ENCODE measurements at regions not wholly inside any gene's neighbourhood (a gene's known extent, or its start where the extent isn't known, plus 50 kb on each side); places are given as distances from the start of the nearest gene placed in this dataset.

DNA sequence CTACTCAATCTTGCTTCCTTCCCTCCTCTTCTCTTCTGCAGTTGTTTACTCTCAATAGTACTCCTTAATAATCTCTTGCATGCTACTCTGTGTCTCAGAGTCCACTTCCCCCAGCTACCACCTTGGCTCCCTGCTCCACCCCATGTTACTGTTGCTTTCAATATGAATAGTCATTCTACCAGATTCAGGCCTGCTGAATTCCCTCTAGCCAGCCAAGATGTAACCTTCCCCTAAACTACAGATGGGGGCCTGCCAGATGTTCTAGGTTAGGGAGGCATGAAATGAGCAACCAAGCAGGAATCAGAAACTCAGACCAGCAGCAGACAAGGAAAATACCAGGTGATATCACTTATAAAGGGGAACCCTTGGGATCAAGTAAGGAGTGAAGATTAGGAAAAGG is 392.1 kb upstream of the DDHD1 start:
- TF ChIP-seq, protein P1, sequence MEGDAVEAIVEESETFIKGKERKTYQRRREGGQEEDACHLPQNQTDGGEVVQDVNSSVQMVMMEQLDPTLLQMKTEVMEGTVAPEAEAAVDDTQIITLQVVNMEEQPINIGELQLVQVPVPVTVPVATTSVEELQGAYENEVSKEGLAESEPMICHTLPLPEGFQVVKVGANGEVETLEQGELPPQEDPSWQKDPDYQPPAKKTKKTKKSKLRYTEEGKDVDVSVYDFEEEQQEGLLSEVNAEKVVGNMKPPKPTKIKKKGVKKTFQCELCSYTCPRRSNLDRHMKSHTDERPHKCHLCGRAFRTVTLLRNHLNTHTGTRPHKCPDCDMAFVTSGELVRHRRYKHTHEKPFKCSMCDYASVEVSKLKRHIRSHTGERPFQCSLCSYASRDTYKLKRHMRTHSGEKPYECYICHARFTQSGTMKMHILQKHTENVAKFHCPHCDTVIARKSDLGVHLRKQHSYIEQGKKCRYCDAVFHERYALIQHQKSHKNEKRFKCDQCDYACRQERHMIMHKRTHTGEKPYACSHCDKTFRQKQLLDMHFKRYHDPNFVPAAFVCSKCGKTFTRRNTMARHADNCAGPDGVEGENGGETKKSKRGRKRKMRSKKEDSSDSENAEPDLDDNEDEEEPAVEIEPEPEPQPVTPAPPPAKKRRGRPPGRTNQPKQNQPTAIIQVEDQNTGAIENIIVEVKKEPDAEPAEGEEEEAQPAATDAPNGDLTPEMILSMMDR (conservative IDR thresholded peaks at IDR 0.05; ENCODE audit: low read depth, low read length): no peak
- H3K4me3 ChIP-seq (ENCODE audit: low read depth, low read length): no peak overlapping the region
- no peak for DNase-seq (ENCODE audit: low read depth)

DNA sequence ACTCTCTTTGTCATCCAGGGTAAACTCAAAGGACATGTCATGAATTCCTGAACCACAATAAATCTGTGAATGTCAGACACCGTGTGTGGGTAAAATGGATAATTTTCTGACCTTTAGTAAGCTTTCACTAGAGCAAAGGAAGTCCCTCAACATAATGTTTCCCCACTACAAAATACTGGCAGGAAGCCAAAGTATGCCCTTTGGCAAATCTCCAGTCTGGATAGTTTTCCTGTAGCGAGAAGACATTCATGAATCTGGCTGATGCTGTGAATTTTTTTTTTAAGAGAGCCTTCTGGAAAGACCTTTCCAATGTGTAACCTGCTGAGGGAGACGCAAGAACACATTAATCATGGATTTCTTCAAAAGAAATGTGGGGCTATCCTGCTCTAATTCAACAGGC is 389.6 kb upstream of the DDHD1 start:
- TF ChIP-seq, protein P1 (conservative IDR thresholded peaks at IDR 0.05; ENCODE audit: low read depth, low read length): no peak
- no peak overlapping the region for H3K4me3 ChIP-seq (ENCODE audit: low read depth, low read length)
- peak; percentile 36 for DNase-seq (ENCODE audit: low read depth)

DNA sequence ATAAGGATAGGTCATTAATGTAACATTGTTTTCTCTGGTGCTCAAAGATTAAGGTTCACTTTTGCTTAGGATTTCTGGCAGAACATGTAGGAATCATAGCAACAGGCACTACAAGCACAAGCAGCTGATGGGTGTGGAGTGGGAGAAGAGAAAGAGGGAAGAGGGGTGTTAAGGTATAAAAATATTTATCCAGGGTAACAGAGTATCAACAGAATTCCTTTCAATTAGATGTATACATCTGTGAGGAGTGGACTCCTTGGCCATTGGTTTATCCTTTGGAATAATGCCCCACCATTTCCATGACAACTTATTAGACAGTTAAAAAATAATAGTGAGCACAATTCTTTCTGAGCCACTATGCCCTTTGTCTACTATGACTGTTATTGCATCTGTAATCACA is 388.3 kb upstream of the DDHD1 start:
- H3K4me3 ChIP-seq (ENCODE audit: low read depth, low read length): no peak overlapping the region
- TF ChIP-seq, protein P1 (conservative IDR thresholded peaks at IDR 0.05; ENCODE audit: low read depth, low read length): no peak
- DNase-seq (ENCODE audit: low read depth): no peak

DNA sequence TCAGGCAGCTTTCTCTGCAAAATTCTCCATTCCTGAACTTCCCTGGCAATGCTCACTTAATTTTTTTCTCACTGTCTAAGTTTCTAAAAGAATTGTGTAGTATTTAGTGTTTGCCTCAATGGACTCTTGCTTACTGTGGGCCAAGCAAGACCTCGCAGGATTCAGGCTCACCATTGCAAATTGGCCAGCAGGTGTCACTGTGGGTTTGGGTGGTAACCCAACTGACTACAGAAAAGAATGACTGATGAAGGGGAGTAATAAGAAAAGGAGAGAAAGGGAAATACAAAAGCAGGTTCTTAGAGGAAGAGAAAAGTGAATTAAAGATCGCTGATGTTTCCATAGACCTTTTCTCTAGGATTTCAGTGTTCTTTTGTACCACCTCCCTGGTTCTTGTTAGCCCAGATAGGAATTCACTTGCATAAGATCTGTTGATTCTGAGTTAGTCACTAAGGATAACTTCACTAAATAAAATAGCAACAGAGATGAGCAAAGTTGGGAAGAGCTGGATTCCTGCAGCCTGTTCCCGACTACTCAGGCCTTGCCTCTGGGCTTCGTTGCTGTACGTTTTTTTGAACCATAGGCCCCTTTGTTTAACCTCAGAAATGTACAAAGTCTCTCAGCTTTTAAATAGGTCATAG is 386.5 kb upstream of the DDHD1 start:
- DNase-seq (ENCODE audit: low read depth): peak; percentile 89

DNA sequence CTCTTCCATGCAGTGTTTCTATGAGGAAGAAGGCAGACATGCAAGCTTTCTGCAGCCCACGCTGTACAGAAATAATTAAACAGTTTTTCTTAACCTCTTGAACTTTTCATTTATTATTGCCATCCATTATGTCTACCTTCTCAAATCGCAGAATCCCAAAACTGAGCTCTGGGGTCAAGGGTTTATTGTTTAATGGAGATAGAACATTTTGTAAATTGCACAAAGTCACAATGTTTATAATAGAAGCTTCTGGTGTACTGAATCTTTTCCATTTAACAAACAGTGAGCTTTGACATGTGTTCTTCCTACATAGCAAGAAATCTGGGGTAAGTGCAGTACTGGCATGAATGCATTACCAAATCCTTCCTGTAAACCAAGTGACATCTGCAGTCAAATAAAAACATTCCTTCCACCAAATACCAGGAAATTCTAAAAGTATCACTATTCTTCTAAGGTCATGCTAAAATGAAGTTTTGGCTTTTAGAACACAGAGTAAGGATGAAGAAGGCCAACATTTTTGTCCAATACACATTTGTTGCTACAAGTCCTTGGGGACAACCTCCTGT is 385.3 kb upstream of the DDHD1 start:
- H3K4me3 ChIP-seq (ENCODE audit: low read depth, low read length): no peak overlapping the region
- TF ChIP-seq, protein P1 (conservative IDR thresholded peaks at IDR 0.05; ENCODE audit: low read depth, low read length): no peak
- DNase-seq (ENCODE audit: low read depth): peak; percentile 7

More for the DNA sequence above, 386.5 kb upstream of the DDHD1 start:
- TF ChIP-seq, protein P1 (conservative IDR thresholded peaks at IDR 0.05; ENCODE audit: low read depth, low read length): peak; percentile 95
- no peak overlapping the region for H3K4me3 ChIP-seq (ENCODE audit: low read depth, low read length)

DNA sequence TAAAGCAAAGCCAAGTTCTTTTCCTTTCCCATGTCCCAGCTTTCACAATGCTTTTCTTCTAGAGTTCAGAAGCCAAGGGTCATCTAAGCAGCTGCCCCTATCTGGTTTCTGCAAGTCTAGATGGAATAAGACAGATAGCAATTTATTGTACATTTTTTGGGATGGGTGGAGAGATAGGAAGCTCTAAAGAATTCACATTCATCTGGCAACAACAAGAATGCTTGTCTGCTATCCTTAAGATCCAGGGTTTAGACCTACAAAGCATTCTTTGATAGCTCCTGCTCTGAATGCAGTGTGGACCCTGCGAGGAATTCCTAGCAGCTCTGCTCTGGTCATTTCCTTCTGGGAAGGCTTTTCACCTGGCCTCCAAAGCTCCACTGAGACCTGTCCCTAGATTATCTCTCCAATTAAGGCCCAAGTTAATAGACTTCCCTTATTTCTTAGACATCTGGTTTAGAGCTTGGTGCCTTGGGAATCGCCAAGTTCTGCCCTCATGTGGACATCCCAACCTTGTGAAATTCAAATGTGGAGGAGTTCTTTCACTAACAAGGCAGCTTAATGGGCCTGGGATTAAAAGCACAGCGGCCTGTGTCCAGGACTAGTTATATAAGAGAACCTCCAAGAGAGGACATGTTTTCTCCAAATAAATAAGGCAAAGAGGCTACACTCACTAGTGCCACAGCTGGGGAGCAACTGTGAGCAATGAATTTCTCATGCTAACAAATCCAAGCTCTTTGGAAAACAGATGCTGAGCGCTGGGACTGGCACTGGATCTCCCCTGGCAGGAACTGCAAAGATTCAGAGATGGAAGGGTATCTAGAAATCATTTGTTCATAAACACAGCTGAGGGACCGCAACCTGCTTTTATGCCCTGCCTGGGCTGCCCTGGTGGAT is 384.5 kb upstream of the DDHD1 start:
- TF ChIP-seq, protein P1 (conservative IDR thresholded peaks at IDR 0.05; ENCODE audit: low read depth, low read length): no peak
- DNase-seq (ENCODE audit: low read depth): peak; percentile 2
- H3K4me3 ChIP-seq (ENCODE audit: low read depth, low read length): no peak overlapping the region

Data from choroid plexus epithelial cell (primary cell).